ENCODE measurements at regions not wholly inside any gene's neighbourhood (a gene's known extent, or its start where the extent isn't known, plus 50 kb on each side); places are given as distances from the start of the nearest gene placed in this dataset.

DNA sequence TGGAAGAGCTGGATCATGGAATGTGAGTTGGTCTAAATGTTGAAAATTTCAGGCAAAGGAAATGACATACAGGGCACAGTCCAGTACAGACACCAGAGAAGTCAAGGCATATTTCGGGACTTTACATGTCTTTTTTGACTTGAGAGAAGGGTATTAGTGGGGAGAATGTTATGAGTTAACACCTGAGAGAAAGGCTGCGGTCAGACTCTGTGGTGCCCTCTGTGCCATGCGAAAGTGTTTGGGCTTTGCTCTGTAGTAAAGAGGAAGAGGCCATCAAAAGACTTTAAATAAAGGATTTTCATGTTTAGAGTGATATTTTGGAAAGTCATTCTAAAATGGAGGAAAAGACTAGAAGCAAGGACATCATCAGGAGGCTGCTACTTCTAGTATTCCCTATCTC is 607.4 kb downstream of the CCSER2 start:
- DNase-seq (ENCODE audit: extremely low spot score): no peak
- Histone ChIP-seq H3K36me3 (no peaks in the 10 kb centered on the region), H3K4me3 (no peak overlapping the region), H3K9me3 (no peaks in the 10 kb centered on the region), H3K4me1 (no peaks in the 10 kb centered on the region), H3K27me3 (no peaks in the 10 kb centered on the region), H3K27ac (replicated peaks in 1 of 4) (no peak overlapping the region)
- TF ChIP-seq EP300 (IDR thresholded peaks at IDR 0.05) (no peak), POLR2AphosphoS5 (IDR thresholded peaks at IDR 0.05) (no peak), POLR2A (IDR thresholded peaks at IDR 0.05; ENCODE audit: low read depth) (no peak)
- TF ChIP-seq, protein P1, sequence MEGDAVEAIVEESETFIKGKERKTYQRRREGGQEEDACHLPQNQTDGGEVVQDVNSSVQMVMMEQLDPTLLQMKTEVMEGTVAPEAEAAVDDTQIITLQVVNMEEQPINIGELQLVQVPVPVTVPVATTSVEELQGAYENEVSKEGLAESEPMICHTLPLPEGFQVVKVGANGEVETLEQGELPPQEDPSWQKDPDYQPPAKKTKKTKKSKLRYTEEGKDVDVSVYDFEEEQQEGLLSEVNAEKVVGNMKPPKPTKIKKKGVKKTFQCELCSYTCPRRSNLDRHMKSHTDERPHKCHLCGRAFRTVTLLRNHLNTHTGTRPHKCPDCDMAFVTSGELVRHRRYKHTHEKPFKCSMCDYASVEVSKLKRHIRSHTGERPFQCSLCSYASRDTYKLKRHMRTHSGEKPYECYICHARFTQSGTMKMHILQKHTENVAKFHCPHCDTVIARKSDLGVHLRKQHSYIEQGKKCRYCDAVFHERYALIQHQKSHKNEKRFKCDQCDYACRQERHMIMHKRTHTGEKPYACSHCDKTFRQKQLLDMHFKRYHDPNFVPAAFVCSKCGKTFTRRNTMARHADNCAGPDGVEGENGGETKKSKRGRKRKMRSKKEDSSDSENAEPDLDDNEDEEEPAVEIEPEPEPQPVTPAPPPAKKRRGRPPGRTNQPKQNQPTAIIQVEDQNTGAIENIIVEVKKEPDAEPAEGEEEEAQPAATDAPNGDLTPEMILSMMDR (IDR thresholded peaks at IDR 0.05): no peak
- 81% methylated on average over 3 of the region's 3 CpGs for WGBS
- intact Hi-C loops (cut with DNase I): no loop called here

DNA sequence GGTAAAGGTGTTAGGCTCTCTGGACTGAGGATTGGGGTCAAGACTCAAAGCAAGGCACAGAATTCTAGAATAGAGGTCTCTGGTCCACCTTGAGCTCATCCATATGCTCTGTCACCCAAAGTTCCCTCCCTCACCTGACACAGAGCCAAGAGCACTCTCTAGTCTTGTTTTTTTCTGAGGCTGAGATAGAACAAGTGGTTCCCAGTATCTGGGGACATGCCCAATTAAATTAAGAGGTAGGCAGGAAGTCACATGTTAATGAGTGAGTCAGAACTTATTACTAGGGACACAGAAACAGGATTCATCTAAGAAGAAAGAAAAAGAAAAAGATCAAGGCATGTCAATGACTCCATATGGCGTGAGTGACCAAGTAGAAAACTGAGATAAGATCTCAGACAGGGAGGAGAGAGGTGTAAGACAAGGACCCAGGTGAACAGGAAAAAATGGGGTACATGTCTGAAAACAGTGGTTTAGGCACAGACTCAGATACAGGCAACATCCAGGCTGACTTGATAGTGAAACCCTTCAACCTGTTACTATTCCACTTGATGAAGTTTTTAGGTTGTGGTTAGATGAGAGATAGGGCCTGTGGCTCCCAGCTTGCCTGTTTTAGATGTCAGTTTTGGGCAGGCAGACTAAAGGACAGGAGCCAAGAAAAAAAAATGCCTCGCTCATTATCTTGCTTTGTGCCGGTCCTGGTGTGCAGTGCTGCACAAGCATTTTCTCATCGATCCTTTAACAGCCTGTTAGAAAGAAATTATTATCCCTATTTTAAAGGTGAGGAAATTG is 609.9 kb downstream of the CCSER2 start:
- 81% methylated on average over 4 of the region's 4 CpGs for WGBS
- intact Hi-C loops (cut with DNase I): no loop called here
- Histone ChIP-seq H3K36me3 (no peaks in the 10 kb centered on the region), H3K4me1 (no peaks in the 10 kb centered on the region), H3K4me3 (no peak overlapping the region), H3K27me3 (no peaks in the 10 kb centered on the region), H3K9me3 (no peaks in the 10 kb centered on the region), H3K27ac (replicated peaks in 1 of 4) (no peak overlapping the region)
- TF ChIP-seq, protein P1 (IDR thresholded peaks at IDR 0.05): no peak
- TF ChIP-seq POLR2A (IDR thresholded peaks at IDR 0.05; ENCODE audit: low read depth) (no peak), POLR2AphosphoS5 (IDR thresholded peaks at IDR 0.05) (no peak), EP300 (IDR thresholded peaks at IDR 0.05) (no peak)
- no peak for DNase-seq (ENCODE audit: extremely low spot score)

DNA sequence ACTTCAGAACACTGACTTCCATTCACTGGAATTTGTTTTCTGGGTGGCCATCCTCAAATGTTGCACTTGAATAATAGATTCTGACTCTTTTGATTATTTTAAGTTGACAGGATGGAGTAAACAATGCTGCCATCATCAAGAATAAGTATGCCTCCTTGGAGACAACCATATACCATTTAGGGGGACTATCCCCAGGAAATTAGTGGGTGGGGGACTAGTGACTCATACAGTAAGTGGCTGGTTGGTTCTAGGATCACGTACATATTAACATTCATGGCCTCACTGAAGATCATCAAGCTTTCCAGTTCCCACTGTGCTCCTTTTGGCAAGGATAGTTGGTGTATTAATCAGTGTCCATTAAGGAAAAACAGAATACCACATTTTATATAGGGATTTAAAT is 615.2 kb downstream of the CCSER2 start:
- H3K9me3 ChIP-seq: no peaks in the 10 kb centered on the region
- H3K36me3 ChIP-seq: no peaks in the 10 kb centered on the region
- WGBS: 42% methylated on average over 1 of the region's 1 CpG
- no peak for DNase-seq (ENCODE audit: extremely low spot score)
- no peak for TF ChIP-seq POLR2AphosphoS5 (IDR thresholded peaks at IDR 0.05)
- TF ChIP-seq, protein P1 (IDR thresholded peaks at IDR 0.05): no peak
- no peak for TF ChIP-seq EP300 (IDR thresholded peaks at IDR 0.05)
- no peak for TF ChIP-seq POLR2A (IDR thresholded peaks at IDR 0.05; ENCODE audit: low read depth)
- no peaks in the 10 kb centered on the region for H3K27me3 ChIP-seq
- intact Hi-C loops (cut with DNase I): no loop called here
- no peak overlapping the region for H3K4me3 ChIP-seq
- H3K27ac ChIP-seq (replicated peaks in 1 of 4): no peak overlapping the region
- no peaks in the 10 kb centered on the region for H3K4me1 ChIP-seq

DNA sequence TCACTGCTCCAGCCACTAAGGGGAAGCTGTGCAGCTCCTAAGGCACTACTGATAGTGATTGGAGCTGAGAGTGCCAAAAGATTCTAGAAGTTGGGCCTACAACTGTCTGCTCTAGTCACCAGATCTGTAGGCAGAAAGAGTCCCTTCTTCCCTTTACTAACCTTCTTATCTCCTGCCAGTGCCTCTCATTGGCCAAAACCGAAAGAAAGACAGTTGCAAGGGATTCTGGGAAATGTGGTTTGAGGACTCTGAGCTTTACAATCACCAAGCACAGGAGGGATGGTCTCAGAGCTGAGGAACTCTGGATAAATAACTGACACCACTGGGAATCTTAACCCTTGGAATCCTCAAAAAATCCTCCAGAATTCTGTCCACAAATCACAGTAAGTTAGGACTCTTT is 615.8 kb downstream of the CCSER2 start:
- H3K27me3 ChIP-seq: no peaks in the 10 kb centered on the region
- 14% methylated on average over 1 of the region's 1 CpG for WGBS

More for the DNA sequence above, 615.8 kb downstream of the CCSER2 start:
- Histone ChIP-seq H3K27ac (replicated peaks in 1 of 4) (no peak overlapping the region), H3K4me1 (no peaks in the 10 kb centered on the region), H3K36me3 (no peaks in the 10 kb centered on the region), H3K4me3 (no peak overlapping the region), H3K9me3 (no peaks in the 10 kb centered on the region)
- TF ChIP-seq EP300 (IDR thresholded peaks at IDR 0.05) (no peak), POLR2AphosphoS5 (IDR thresholded peaks at IDR 0.05) (no peak), POLR2A (IDR thresholded peaks at IDR 0.05; ENCODE audit: low read depth) (no peak)
- TF ChIP-seq, protein P1 (IDR thresholded peaks at IDR 0.05): no peak
- no peak for DNase-seq (ENCODE audit: extremely low spot score)
- intact Hi-C loops (cut with DNase I): no loop called here
